SK-N-SH (cell line): ENCODE measurements at regions not wholly inside any gene's neighbourhood (a gene's known extent, or its start where the extent isn't known, plus 50 kb on each side); places are given as distances from the start of the nearest gene placed in this dataset.

ENCODE experiments used
- CTCF ChIA-PET: fragments of 300-600, 350-600 bp; formaldehyde crosslinking; extraction: SDS; loops from one replicate; lab custom pipeline; 2021; lab: Yijun Ruan, JAX
- POLR2A ChIA-PET: fragments of 350-600 bp; sonication (Branson Sonifier 250); formaldehyde crosslinking; extraction: SDS; loops from one replicate; lab custom pipeline; 2020; ENCODE audit warnings: antibody characterized with exemption, inconsistent platforms; lab: Yijun Ruan, JAX
- DNase-seq: peaks from one replicate; pipeline ENCODE4 v3.0.0; 2012
- H2AFZ ChIP-seq: fragments of 200-600 bp; sonication (generic); 2 replicates; pipeline ENCODE4 v1.8.1; 2016; ENCODE audit warnings: antibody characterized with exemption, mild to moderate bottlenecking, low read depth
- H3F3A ChIP-seq: fragments of 200-600 bp; sonication (generic); replicated peaks from 2 replicates; pipeline ENCODE3; 2016; ENCODE audit warnings: antibody characterized with exemption, mild to moderate bottlenecking; ENCODE audit not compliant: insufficient read depth
- H3K27ac ChIP-seq, 2 experiments: fragments of 200-500 bp in 1 of 2; fragments of 200-600 bp in 1 of 2; sonication (Bioruptor generic) in 1 of 2; sonication (generic), shearing (Covaris generic) in 1 of 2; 2 replicates each; pipeline versions ENCODE4 v1.5.1 to v1.6.1; 2014 to 2016; ENCODE audit warnings: low read depth in 2 of 2, inconsistent platforms in 1 of 2, low read length in 1 of 2, mild to moderate bottlenecking in 1 of 2, mixed read lengths in 1 of 2
- H3K27me3 ChIP-seq: fragments of 200-600 bp; sonication (generic), shearing (Covaris generic); 2 replicates; pipeline ENCODE4 v1.6.1; 2016; ENCODE audit warnings: mixed run types; ENCODE audit not compliant: insufficient read depth
- H3K36me3 ChIP-seq, 2 experiments: fragments of 200-500 bp in 1 of 2; fragments of 200-600 bp in 1 of 2; sonication (Bioruptor generic) in 1 of 2; sonication (generic) in 1 of 2; replicated peaks in 1 of 2; 2 replicates each; pipeline versions ENCODE3 to v1.5.1; 2014 to 2016; ENCODE audit warnings: low read length in 1 of 2, mild to moderate bottlenecking in 1 of 2; ENCODE audit not compliant: insufficient read depth in 2 of 2, control insufficient read depth in 1 of 2
- H3K4me1 ChIP-seq, 2 experiments: fragments of 200-500 bp in 1 of 2; fragments of 200-600 bp in 1 of 2; sonication (Bioruptor generic) in 1 of 2; sonication (generic), shearing (Covaris generic) in 1 of 2; 2 replicates each; pipeline versions ENCODE4 v1.5.1 to v1.6.1; 2014 to 2016; ENCODE audit warnings: low read depth in 1 of 2, low read length in 1 of 2, mixed run types in 1 of 2; ENCODE audit not compliant: insufficient read depth in 2 of 2, control insufficient read depth in 1 of 2
- H3K4me2 ChIP-seq: fragments of 200-600 bp; sonication (generic), shearing (Covaris generic); 2 replicates; pipeline ENCODE4 v1.6.1; 2017; ENCODE audit warnings: mixed run types
- H3K4me3 ChIP-seq, 2 experiments: fragments of 200-500 bp in 1 of 2; fragments of 200-600 bp in 1 of 2; sonication (Bioruptor generic) in 1 of 2; sonication (generic), shearing (Covaris generic) in 1 of 2; 2 replicates each; pipeline versions ENCODE4 v1.5.1 to v1.8.1; 2014 to 2016; ENCODE audit warnings: low read depth in 2 of 2, inconsistent platforms in 1 of 2, low read length in 1 of 2, mild to moderate bottlenecking in 1 of 2, mixed read lengths in 1 of 2, moderate library complexity in 1 of 2
- H3K79me2 ChIP-seq: fragments of 200-600 bp; sonication (generic); 2 replicates; pipeline ENCODE4 v1.8.1; 2017; ENCODE audit warnings: mild to moderate bottlenecking; ENCODE audit not compliant: insufficient read depth
- H3K9ac ChIP-seq: fragments of 200-600 bp; sonication (generic); 2 replicates; pipeline ENCODE4 v1.6.1; 2017; ENCODE audit warnings: mixed run types
- H3K9me2 ChIP-seq: fragments of 200-600 bp; sonication (generic); 2 replicates; pipeline ENCODE4 v1.6.1; 2017; ENCODE audit warnings: mixed run types
- H3K9me3 ChIP-seq: fragments of 200-600 bp; sonication (generic); 2 replicates; pipeline ENCODE4 v1.6.1; 2017; ENCODE audit warnings: mixed run types, mild to moderate bottlenecking, moderate library complexity
- H4K20me1 ChIP-seq: fragments of 200-600 bp; sonication (generic); 2 replicates; pipeline ENCODE4 v1.6.1; 2017; ENCODE audit warnings: mild to moderate bottlenecking, mixed run types; ENCODE audit not compliant: insufficient read depth
- ELF1 ChIP-seq: IDR thresholded peaks from 2 replicates; pipeline ENCODE4 v1.4.0; 2012
- EZH2phosphoT487 ChIP-seq: fragments of 200-600 bp; sonication (generic); IDR thresholded peaks from 2 replicates; pipeline ENCODE4 v1.6.1; 2017; ENCODE audit warnings: low read depth, mixed run types, mild to moderate bottlenecking, antibody characterized with exemption, moderate library complexity, borderline replicate concordance
- FOXJ3 ChIP-seq: sonication (generic); formaldehyde crosslinking; IDR thresholded peaks from 2 replicates; pipeline ENCODE4 v1.5.1; 2020; ENCODE audit warnings: mild to moderate bottlenecking, missing genetic modification reagents
- GABPA ChIP-seq: IDR thresholded peaks from 2 replicates; pipeline ENCODE4 v1.4.0; 2012; ENCODE audit warnings: low read depth, mild to moderate bottlenecking
- JUND ChIP-seq: IDR thresholded peaks from 2 replicates; pipeline ENCODE4 v1.4.0; 2012
- MEF2A ChIP-seq: IDR thresholded peaks from 2 replicates; pipeline ENCODE4 v1.4.0; 2012; ENCODE audit warnings: low read depth, borderline replicate concordance
- NFIC ChIP-seq: IDR thresholded peaks from 2 replicates; pipeline ENCODE4 v1.4.0; 2012; ENCODE audit warnings: borderline replicate concordance
- NRF1 ChIP-seq: IDR thresholded peaks from 2 replicates; pipeline ENCODE4 v1.6.1; 2012; ENCODE audit warnings: low read depth, mild to moderate bottlenecking, low read length
- RAD21 ChIP-seq: IDR thresholded peaks from 2 replicates; pipeline ENCODE4 v1.6.1; 2012; ENCODE audit warnings: mild to moderate bottlenecking, low read length
- RCOR1 ChIP-seq: fragments of 150-350 bp; IDR thresholded peaks from 2 replicates; pipeline ENCODE4 v1.6.1; 2017; ENCODE audit warnings: antibody characterized with exemption, low read length
- RFX5 ChIP-seq: IDR thresholded peaks from 2 replicates; pipeline ENCODE4 v1.6.1; 2012; ENCODE audit warnings: mild to moderate bottlenecking, improper control_type of control experiment, low read length
- RXRA ChIP-seq: IDR thresholded peaks from 2 replicates; pipeline ENCODE4 v1.4.0; 2012; ENCODE audit warnings: low read depth, mild to moderate bottlenecking, borderline replicate concordance
- SIN3A ChIP-seq: IDR thresholded peaks from 2 replicates; pipeline ENCODE4 v1.6.1; 2012; ENCODE audit warnings: low read depth, mild to moderate bottlenecking, low read length, moderate library complexity, borderline replicate concordance
- TEAD4 ChIP-seq: IDR thresholded peaks from 2 replicates; pipeline ENCODE4 v1.4.0; 2012; ENCODE audit warnings: mild to moderate bottlenecking, borderline replicate concordance; ENCODE audit not compliant: insufficient read depth
- YY1 ChIP-seq: IDR thresholded peaks from 2 replicates; pipeline ENCODE4 v1.4.0; 2012; ENCODE audit warnings: low read depth, mild to moderate bottlenecking
- WGBS: methylation state at CpG from one replicate; pipeline ENCODE4 v1.1.6; 2017; ENCODE audit warnings: low lambda C conversion rate; 5-methylcytosine and 5-hydroxymethylcytosine counted together
- TF ChIP-seq, protein P1 (sequence below): IDR thresholded peaks from 2 replicates; pipeline ENCODE4; 2012
- TF ChIP-seq, protein P2 (sequence below): IDR thresholded peaks from 2 replicates; pipeline ENCODE4 v1.6.1; 2012; ENCODE audit warnings: mild to moderate bottlenecking, low read depth, low read length, moderate library complexity
- TF ChIP-seq, protein P3 (sequence below): IDR thresholded peaks from 2 replicates; pipeline ENCODE4 v1.4.0; 2012; ENCODE audit warnings: low read depth, borderline replicate concordance

DNA sequence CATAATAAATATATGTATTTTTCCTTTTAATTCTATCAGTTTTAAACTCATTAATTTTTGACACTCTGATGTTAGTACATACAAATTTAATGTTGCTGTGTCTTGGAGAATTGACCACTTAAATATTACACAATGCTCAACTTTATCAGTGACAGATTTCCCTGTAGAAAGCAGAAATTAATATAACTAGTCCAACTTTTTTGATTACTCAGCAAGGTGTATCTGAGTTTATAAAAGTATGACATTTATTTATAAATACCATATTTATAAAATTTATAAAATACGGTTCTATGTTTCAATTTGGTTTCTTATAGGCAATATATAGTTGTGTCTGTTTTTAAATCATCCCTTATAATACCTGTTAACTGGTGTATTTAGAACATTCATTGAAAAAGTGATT lies 350.0 kb upstream of the EYS start:
- Histone ChIP-seq H3K79me2 (no peaks in the 10 kb centered on the region), H3F3A (no peaks in the 10 kb centered on the region), H3K4me2 (no peak overlapping the region), H4K20me1 (no peaks in the 10 kb centered on the region), H3K9me3 (peaks cover 4% of the 10 kb centered on the region; the same call in 1 of the 2 replicates), H3K4me3 (no peak overlapping the region), H3K4me1 (no peaks in the 10 kb centered on the region), H3K9me2 (no peaks in the 10 kb centered on the region), H3K27me3 (no peaks in the 10 kb centered on the region), H3K36me3 (no peaks in the 10 kb centered on the region), H2AFZ (no peak overlapping the region), H3K27ac (no peak overlapping the region), H3K9ac (no peak overlapping the region)
- TF ChIP-seq RXRA (no peak), RFX5 (no peak), NFIC (no peak), YY1 (no peak), MEF2A (no peak), RAD21 (no peak), SIN3A (no peak), NRF1 (no peak), GABPA (no peak), EZH2phosphoT487 (no peak), RCOR1 (no peak), JUND (no peak), ELF1 (no peak), TEAD4 (no peak), FOXJ3 (CRISPR knock-in tag) (no peak)
- TF ChIP-seq, protein P1, sequence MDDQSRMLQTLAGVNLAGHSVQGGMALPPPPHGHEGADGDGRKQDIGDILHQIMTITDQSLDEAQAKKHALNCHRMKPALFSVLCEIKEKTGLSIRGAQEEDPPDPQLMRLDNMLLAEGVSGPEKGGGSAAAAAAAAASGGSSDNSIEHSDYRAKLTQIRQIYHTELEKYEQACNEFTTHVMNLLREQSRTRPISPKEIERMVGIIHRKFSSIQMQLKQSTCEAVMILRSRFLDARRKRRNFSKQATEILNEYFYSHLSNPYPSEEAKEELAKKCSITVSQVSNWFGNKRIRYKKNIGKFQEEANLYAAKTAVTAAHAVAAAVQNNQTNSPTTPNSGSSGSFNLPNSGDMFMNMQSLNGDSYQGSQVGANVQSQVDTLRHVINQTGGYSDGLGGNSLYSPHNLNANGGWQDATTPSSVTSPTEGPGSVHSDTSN: no peak
- TF ChIP-seq, protein P2, sequence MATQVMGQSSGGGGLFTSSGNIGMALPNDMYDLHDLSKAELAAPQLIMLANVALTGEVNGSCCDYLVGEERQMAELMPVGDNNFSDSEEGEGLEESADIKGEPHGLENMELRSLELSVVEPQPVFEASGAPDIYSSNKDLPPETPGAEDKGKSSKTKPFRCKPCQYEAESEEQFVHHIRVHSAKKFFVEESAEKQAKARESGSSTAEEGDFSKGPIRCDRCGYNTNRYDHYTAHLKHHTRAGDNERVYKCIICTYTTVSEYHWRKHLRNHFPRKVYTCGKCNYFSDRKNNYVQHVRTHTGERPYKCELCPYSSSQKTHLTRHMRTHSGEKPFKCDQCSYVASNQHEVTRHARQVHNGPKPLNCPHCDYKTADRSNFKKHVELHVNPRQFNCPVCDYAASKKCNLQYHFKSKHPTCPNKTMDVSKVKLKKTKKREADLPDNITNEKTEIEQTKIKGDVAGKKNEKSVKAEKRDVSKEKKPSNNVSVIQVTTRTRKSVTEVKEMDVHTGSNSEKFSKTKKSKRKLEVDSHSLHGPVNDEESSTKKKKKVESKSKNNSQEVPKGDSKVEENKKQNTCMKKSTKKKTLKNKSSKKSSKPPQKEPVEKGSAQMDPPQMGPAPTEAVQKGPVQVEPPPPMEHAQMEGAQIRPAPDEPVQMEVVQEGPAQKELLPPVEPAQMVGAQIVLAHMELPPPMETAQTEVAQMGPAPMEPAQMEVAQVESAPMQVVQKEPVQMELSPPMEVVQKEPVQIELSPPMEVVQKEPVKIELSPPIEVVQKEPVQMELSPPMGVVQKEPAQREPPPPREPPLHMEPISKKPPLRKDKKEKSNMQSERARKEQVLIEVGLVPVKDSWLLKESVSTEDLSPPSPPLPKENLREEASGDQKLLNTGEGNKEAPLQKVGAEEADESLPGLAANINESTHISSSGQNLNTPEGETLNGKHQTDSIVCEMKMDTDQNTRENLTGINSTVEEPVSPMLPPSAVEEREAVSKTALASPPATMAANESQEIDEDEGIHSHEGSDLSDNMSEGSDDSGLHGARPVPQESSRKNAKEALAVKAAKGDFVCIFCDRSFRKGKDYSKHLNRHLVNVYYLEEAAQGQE: no peak
- TF ChIP-seq, protein P3, sequence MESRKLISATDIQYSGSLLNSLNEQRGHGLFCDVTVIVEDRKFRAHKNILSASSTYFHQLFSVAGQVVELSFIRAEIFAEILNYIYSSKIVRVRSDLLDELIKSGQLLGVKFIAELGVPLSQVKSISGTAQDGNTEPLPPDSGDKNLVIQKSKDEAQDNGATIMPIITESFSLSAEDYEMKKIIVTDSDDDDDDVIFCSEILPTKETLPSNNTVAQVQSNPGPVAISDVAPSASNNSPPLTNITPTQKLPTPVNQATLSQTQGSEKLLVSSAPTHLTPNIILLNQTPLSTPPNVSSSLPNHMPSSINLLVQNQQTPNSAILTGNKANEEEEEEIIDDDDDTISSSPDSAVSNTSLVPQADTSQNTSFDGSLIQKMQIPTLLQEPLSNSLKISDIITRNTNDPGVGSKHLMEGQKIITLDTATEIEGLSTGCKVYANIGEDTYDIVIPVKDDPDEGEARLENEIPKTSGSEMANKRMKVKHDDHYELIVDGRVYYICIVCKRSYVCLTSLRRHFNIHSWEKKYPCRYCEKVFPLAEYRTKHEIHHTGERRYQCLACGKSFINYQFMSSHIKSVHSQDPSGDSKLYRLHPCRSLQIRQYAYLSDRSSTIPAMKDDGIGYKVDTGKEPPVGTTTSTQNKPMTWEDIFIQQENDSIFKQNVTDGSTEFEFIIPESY: no peak
- no peak for DNase-seq
- CTCF ChIA-PET: no interaction called here
- WGBS: 70% methylated on average over 1 of the region's 1 CpG
- POLR2A ChIA-PET: no interaction called here
